ENCODE measurements at regions not wholly inside any gene's neighbourhood (a gene's known extent, or its start where the extent isn't known, plus 50 kb on each side); places are given as distances from the start of the nearest gene placed in this dataset.

DNA sequence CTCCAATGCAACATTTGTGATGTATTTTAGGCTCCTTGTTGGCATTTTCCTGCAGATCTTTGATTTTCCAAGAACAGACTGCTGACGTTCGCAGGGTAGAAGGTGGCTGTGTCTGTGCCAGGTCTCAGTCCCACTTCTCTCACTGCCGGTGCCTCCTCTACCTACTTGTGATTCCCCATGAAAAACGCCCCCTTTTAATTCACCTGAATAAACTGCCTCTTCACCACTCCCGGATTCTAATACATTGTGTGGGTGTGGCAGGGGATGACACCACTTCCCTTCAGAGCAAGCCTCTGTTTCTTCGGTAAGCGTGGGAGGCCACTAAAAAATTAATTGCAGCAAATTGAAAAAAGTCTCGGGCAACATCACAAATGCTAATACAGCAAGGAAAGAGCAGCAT lies 96.1 kb upstream of the FAM9B start:
- DNase-seq (no peak), ATAC-seq (no peak)
- no peak overlapping the region for H3K4me3 ChIP-seq (ENCODE audit: low read length)
- no peaks in the 10 kb centered on the region for H3K4me1 ChIP-seq (ENCODE audit: control insufficient read depth, insufficient read depth, low read length)
- H3K27me3 ChIP-seq (ENCODE audit: control insufficient read depth, insufficient read depth): no peaks in the 10 kb centered on the region
- intact Hi-C loops (cut with DNase I): no loop called here
- WGBS: 80% methylated on average over 8 of the region's 8 CpGs
- no peaks in the 10 kb centered on the region for H3K9me3 ChIP-seq (ENCODE audit: control insufficient read depth, low read length)
- H3K27ac ChIP-seq (ENCODE audit: low read length): no peak overlapping the region

DNA sequence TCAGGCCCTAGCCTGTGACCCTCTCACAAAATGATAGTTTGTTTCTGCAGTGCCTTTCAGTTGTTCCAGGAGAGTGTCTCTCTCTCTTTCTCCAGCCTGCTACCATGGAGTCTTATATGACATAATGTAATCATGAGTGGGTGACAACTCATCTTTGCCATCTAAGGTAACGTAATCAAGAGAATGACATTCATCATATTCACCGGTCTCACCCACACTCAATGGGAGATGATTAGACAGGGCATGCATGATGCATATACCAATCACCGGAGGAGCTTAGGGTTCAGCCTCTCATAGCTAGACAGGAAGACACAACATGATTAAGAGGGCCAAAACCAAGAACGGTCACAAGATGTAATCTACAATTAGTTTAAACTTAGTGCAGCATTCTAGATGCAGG lies 97.1 kb upstream of the FAM9B start:
- intact Hi-C loops (cut with DNase I): no loop called here
- DNase-seq (no peak), ATAC-seq (no peak)
- H3K27me3 ChIP-seq (ENCODE audit: control insufficient read depth, insufficient read depth): no peaks in the 10 kb centered on the region
- no peak overlapping the region for H3K27ac ChIP-seq (ENCODE audit: low read length)
- H3K9me3 ChIP-seq (ENCODE audit: control insufficient read depth, low read length): no peaks in the 10 kb centered on the region
- H3K4me3 ChIP-seq (ENCODE audit: low read length): no peak overlapping the region
- H3K4me1 ChIP-seq (ENCODE audit: control insufficient read depth, insufficient read depth, low read length): no peaks in the 10 kb centered on the region
- WGBS: 91% methylated on average over 4 of the region's 4 CpGs

DNA sequence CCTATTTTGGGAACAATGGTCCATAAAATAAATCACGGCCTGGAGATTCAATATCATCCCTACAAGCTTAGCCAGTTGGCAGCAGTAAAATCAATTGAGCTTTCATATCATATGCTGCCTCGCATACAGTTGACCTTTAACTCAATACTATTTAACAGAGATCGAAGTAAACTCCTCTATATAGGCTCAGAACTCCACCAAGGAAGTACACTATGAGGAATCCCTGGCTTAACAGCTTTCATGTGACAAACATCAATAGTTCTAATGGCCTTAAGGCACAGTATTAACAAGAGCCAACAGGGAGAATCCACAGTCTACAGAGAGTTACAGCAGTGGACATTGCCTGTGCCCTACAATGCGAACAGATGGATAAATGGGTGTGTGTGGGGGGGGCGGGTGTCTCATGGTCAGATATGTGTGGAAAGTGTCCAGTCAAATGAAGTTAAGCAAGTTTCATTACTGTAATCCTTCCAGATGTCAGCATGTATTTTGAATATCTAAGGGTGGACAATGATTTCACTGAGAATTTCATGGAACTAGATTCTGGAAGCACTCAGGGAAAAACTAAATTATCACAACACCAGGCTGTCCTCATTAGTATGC lies 98.2 kb upstream of the FAM9B start:
- WGBS: 51% methylated on average over 5 of the region's 5 CpGs
- no peaks in the 10 kb centered on the region for H3K27me3 ChIP-seq (ENCODE audit: control insufficient read depth, insufficient read depth)
- intact Hi-C loops (cut with DNase I): no loop called here
- no peak for DNase-seq
- no peaks in the 10 kb centered on the region for H3K9me3 ChIP-seq (ENCODE audit: control insufficient read depth, low read length)
- no peak overlapping the region for H3K4me3 ChIP-seq (ENCODE audit: low read length)
- no peaks in the 10 kb centered on the region for H3K4me1 ChIP-seq (ENCODE audit: control insufficient read depth, insufficient read depth, low read length)
- no peak for ATAC-seq
- H3K27ac ChIP-seq (ENCODE audit: low read length): no peak overlapping the region

DNA sequence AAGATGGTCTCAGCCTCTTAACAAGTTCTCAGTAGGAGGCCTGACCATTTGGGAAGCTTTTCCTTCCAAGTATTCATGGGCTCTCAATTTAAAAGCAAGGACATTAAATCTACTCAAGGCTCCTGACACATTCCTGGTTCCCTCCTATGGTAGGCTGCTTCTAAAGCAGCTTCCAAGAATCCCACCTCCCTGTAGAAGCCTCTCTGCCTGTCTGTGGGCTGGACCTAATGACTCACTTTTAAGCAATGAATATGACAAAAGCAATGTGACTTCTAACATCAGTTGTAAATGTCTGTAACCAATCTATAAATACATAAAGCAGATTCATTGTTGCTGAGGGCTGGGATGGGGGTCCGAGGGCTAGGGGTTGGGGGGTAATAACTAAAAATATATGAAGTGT lies 99.5 kb upstream of the FAM9B start:
- no peak overlapping the region for H3K27ac ChIP-seq (ENCODE audit: low read length)
- ATAC-seq (no peak), DNase-seq (no peak)
- H3K27me3 ChIP-seq (ENCODE audit: control insufficient read depth, insufficient read depth): no peaks in the 10 kb centered on the region
- intact Hi-C loops (cut with DNase I): no loop called here
- H3K4me3 ChIP-seq (ENCODE audit: low read length): no peak overlapping the region
- H3K4me1 ChIP-seq (ENCODE audit: control insufficient read depth, insufficient read depth, low read length): no peaks in the 10 kb centered on the region
- H3K9me3 ChIP-seq (ENCODE audit: control insufficient read depth, low read length): no peaks in the 10 kb centered on the region
- 69% methylated on average over 1 of the region's 1 CpG for WGBS

DNA sequence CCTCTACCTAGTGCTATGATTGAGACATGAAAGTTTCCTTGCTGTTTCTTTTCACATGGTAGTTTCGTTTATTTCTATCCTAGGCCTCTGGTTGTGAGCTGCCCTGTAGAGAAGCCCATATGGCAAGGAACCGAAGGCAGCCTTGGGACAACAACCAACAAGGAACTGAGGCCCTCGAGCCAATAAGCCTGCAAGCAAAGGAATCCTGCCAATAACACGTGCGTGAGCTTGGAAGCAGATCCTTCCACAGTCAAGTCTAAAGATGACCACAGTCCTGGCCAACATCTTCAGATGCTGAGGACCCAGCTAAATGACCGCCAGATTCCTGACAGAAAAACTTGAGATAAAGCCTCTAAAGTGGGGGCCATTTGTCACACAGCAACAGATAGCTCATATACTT lies 100.4 kb upstream of the FAM9B start:
- no peak overlapping the region for H3K4me3 ChIP-seq (ENCODE audit: low read length)
- 61% methylated on average over 6 of the region's 6 CpGs for WGBS
- ATAC-seq (no peak), DNase-seq (peak in 1 of 3 donors; percentile 34)
- intact Hi-C loops (cut with DNase I): no loop called here
- no peaks in the 10 kb centered on the region for H3K9me3 ChIP-seq (ENCODE audit: control insufficient read depth, low read length)
- no peaks in the 10 kb centered on the region for H3K4me1 ChIP-seq (ENCODE audit: control insufficient read depth, insufficient read depth, low read length)
- H3K27me3 ChIP-seq (ENCODE audit: control insufficient read depth, insufficient read depth): no peaks in the 10 kb centered on the region
- H3K27ac ChIP-seq (ENCODE audit: low read length): no peak overlapping the region

DNA sequence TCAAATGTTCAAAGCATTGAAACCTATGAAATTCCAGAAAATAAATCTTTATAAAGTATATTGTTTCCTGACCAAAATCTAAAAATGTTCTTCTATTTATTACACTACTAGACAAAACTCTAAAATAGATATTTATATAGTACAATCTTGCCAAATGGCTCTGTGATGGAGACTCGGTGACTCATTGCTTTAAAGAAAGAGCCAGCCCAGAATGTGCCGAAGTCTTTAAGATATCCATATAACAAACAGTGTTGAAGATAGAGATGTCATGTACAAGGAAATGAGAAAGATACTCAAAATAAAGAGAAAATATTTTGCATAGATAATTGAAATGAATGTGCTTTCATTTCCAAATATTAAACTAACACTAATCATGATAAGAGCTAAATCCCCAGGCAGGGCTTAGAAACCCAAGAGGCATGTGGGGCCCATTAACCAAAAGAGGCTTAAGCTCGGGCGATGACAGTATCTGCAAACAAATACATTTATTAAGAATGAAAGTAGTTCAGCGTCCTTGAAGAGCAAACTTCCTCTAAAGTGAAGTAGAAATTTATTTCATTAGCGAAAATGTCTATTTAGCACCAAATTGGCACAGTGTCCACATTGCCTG lies 102.1 kb upstream of the FAM9B start:
- DNase-seq: no peak
- Histone ChIP-seq H3K9me3 (ENCODE audit: control insufficient read depth, low read length) (no peaks in the 10 kb centered on the region), H3K4me3 (ENCODE audit: low read length) (no peak overlapping the region), H3K27ac (ENCODE audit: low read length) (no peak overlapping the region), H3K4me1 (ENCODE audit: control insufficient read depth, insufficient read depth, low read length) (no peaks in the 10 kb centered on the region), H3K27me3 (ENCODE audit: control insufficient read depth, insufficient read depth) (no peaks in the 10 kb centered on the region)
- 46% methylated on average over 6 of the region's 6 CpGs for WGBS
- intact Hi-C loops (cut with DNase I): no loop called here
- no peak for ATAC-seq

DNA sequence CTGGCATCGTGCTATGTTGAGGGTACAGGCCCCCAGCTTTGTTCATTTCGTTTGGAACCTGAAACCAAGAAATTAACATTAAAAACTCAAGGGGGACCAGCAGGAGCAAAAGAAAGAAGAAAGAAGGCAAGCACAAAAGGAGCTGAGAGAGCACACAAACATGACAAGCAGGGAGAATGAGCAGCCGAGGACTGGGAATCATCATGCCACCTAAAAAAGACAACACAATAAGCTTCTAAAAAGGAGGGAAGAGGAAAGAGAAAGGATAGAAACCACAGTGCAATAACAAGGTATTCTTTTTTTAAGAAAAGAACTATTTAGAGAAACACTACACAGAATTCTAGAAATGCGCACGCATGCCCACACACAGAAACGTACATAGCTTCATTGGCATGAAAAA lies 103.2 kb upstream of the FAM9B start:
- Histone ChIP-seq H3K4me3 (ENCODE audit: low read length) (no peak overlapping the region), H3K27ac (ENCODE audit: low read length) (no peak overlapping the region), H3K9me3 (ENCODE audit: control insufficient read depth, low read length) (no peaks in the 10 kb centered on the region), H3K27me3 (ENCODE audit: control insufficient read depth, insufficient read depth) (no peaks in the 10 kb centered on the region), H3K4me1 (ENCODE audit: control insufficient read depth, insufficient read depth, low read length) (no peaks in the 10 kb centered on the region)
- WGBS: 95% methylated on average over 6 of the region's 6 CpGs
- ATAC-seq (no peak), DNase-seq (no peak)
- intact Hi-C loops (cut with DNase I): no loop called here

DNA sequence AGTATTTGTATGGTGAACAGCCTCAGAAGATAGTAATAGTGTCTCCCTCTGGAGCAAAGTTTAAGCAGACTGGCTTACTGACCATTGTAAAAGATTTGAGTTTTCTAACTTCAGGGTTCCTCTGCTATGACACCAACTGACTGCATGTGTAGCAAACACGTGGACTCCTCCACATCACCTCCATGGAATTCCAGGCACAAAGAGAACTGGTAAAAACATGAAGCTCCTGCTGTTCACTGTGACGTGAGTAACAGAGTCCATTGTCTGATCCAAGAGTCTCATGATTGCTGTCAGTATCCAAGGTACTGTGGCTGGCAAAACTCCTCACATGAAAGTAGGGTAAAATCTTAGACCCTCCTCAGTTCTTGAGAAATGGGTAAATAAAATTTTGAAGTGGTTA lies 107.6 kb upstream of the FAM9B start:
- H3K9me3 ChIP-seq (ENCODE audit: control insufficient read depth, low read length): no peaks in the 10 kb centered on the region
- H3K4me1 ChIP-seq (ENCODE audit: control insufficient read depth, insufficient read depth, low read length): no peaks in the 10 kb centered on the region
- no peak overlapping the region for H3K27ac ChIP-seq (ENCODE audit: low read length)
- H3K27me3 ChIP-seq (ENCODE audit: control insufficient read depth, insufficient read depth): no peaks in the 10 kb centered on the region
- no peak overlapping the region for H3K4me3 ChIP-seq (ENCODE audit: low read length)
- ATAC-seq (no peak), DNase-seq (no peak)
- WGBS: 74% methylated on average over 2 of the region's 2 CpGs
- intact Hi-C loops (cut with DNase I): no loop called here

DNA sequence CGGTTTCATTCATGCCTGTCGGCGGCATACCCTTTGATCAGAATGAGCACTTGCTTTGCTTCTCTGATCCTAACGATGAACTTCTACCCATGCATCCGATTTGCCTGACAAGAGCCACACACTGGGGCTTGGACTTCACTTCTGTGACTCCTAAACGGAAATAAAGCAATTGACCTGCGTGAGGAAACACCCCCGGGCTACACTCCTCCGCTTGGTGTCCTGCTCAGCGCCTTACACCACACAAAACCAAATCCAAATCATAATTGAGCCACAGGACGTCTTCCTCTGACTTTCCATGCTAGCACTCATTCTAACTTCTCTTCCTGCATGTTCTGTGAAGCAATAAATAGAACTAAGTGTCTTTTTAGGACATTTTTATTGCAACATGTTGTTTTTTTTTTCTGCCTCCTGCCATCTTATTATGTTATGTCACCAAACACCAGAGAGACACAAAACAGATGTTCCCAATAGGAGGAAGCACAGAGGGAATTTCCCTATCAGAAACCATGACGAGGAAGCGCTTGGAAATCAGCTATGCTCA lies 110.8 kb upstream of the FAM9B start:
- 61% methylated on average over 13 of the region's 13 CpGs for WGBS
- H3K27ac ChIP-seq (ENCODE audit: low read length): no peak overlapping the region
- intact Hi-C loops (cut with DNase I): no loop called here
- H3K4me3 ChIP-seq (ENCODE audit: low read length): no peak overlapping the region
- DNase-seq (no peak), ATAC-seq (no peak)
- no peaks in the 10 kb centered on the region for H3K4me1 ChIP-seq (ENCODE audit: control insufficient read depth, insufficient read depth, low read length)
- H3K9me3 ChIP-seq (ENCODE audit: control insufficient read depth, low read length): no peaks in the 10 kb centered on the region
- H3K27me3 ChIP-seq (ENCODE audit: control insufficient read depth, insufficient read depth): no peaks in the 10 kb centered on the region

DNA sequence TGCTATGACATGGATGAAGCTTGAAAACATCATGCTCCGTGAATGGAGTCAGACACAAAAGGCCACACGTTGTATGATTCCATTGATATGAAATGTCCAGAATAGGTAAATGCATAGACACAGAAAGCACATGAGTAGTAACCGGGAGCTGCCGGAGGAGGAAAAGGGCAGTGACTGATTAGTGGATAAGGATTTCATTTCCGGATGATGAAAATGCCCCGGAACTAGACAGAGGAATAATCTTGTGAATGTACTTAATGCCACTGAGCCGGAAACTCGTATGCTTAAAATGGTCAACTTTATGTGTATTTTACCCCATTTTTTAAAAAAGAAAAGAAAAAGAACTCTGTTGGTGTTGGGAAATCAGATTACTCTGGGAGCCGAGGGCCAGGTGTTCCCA lies 112.7 kb upstream of the FAM9B start:
- ATAC-seq: no peak
- DNase-seq: no peak
- no peak overlapping the region for H3K27ac ChIP-seq (ENCODE audit: low read length)
- H3K4me1 ChIP-seq (ENCODE audit: control insufficient read depth, insufficient read depth, low read length): no peaks in the 10 kb centered on the region
- no peaks in the 10 kb centered on the region for H3K27me3 ChIP-seq (ENCODE audit: control insufficient read depth, insufficient read depth)
- no peak overlapping the region for H3K4me3 ChIP-seq (ENCODE audit: low read length)
- no peaks in the 10 kb centered on the region for H3K9me3 ChIP-seq (ENCODE audit: control insufficient read depth, low read length)
- intact Hi-C loops (cut with DNase I): no loop called here
- WGBS: 86% methylated on average over 9 of the region's 9 CpGs

DNA sequence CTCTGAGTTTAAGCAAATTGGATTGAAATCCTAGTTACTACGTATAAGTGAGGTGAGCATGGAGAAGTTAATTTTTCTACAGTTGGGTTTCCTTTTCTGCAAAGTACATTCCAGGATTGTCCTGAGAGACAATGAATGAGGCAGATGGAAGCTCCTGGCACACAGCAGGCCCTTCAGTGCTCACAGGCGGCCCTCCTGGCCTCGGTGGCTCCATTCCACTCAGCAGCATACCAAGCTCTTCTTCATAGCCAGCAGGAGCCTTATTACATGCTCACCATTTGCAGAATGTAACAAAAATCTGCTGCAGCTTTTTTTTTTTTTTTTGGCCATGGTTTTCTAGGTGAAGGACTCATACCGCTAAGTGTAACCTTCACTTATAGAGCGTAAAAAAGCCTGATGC lies 113.2 kb upstream of the FAM9B start:
- no peaks in the 10 kb centered on the region for H3K27me3 ChIP-seq (ENCODE audit: control insufficient read depth, insufficient read depth)
- no peak overlapping the region for H3K27ac ChIP-seq (ENCODE audit: low read length)
- no peak overlapping the region for H3K4me3 ChIP-seq (ENCODE audit: low read length)
- 88% methylated on average over 5 of the region's 5 CpGs for WGBS
- intact Hi-C loops (cut with DNase I): no loop called here
- H3K9me3 ChIP-seq (ENCODE audit: control insufficient read depth, low read length): no peaks in the 10 kb centered on the region
- ATAC-seq (no peak), DNase-seq (no peak)
- no peaks in the 10 kb centered on the region for H3K4me1 ChIP-seq (ENCODE audit: control insufficient read depth, insufficient read depth, low read length)

DNA sequence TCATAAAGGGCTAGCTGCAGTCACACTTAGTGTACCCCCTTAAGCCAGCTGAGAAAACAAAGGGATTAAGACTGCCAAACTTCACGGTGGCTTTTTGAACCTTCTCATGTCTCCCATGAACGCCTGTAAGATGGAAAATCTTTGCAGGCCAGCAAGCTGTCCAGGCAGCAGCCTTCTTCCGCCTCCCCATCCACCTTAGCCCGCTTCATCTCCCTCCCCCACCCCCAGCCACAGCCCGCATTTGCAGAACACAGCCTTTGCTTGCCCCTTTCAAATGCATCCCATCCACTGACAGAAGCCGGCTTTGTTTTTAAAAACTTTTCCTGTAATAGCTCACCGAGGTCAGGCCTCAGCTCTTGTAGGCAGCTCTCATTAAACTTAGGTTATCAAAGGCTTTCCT lies 113.8 kb upstream of the FAM9B start:
- ATAC-seq (no peak), DNase-seq (no peak)
- Histone ChIP-seq H3K27me3 (ENCODE audit: control insufficient read depth, insufficient read depth) (no peaks in the 10 kb centered on the region), H3K4me3 (ENCODE audit: low read length) (no peak overlapping the region), H3K9me3 (ENCODE audit: control insufficient read depth, low read length) (no peaks in the 10 kb centered on the region), H3K4me1 (ENCODE audit: control insufficient read depth, insufficient read depth, low read length) (no peaks in the 10 kb centered on the region), H3K27ac (ENCODE audit: low read length) (no peak overlapping the region)
- 72% methylated on average over 7 of the region's 7 CpGs for WGBS
- intact Hi-C loops (cut with DNase I): no loop called here
